Astrocyte of the hippocampus (primary cell): ENCODE measurements at regions not wholly inside any gene's neighbourhood (a gene's known extent, or its start where the extent isn't known, plus 50 kb on each side); places are given as distances from the start of the nearest gene placed in this dataset.
A peak's percentile ranks its signal among the peaks of the same experiment; 100 is the strongest.

ENCODE experiments used
- DNase-seq: peaks from one replicate; pipeline ENCODE4 v3.0.0; 2011; ENCODE audit warnings: low read depth, low spot score

- DNase-seq: no peak
Measured at GRCh38 chr10:36117890-36118289, 475.8 kb upstream of the FZD8 start.

GRCh38 chr10:36117231-36117630 lies 475.1 kb upstream of the FZD8 start:
- DNase-seq: no peak

GRCh38 chr10:36116731-36117130 lies 474.6 kb upstream of the FZD8 start:
- DNase-seq: peak; percentile 9

- DNase-seq: no peak
Measured at GRCh38 chr10:36116040-36116439, 473.9 kb upstream of the FZD8 start.

GRCh38 chr10:36115364-36115763 lies 473.3 kb upstream of the FZD8 start:
- no peak for DNase-seq

GRCh38 chr10:36114913-36115312 lies 472.8 kb upstream of the FZD8 start:
- DNase-seq: peak; percentile 85

GRCh38 chr10:36114141-36114540 lies 472.0 kb upstream of the FZD8 start:
- DNase-seq: no peak

GRCh38 chr10:36111676-36112075 lies 469.6 kb upstream of the FZD8 start:
- DNase-seq: no peak

- no peak for DNase-seq
Measured at GRCh38 chr10:36110097-36110496, 468.0 kb upstream of the FZD8 start.

GRCh38 chr10:36109399-36110023 lies 467.4 kb upstream of the FZD8 start:
- DNase-seq: no peak

- no peak for DNase-seq
Measured at GRCh38 chr10:36097696-36098095, 455.6 kb upstream of the FZD8 start.

- DNase-seq: peak; percentile 9
Measured at GRCh38 chr10:36096576-36096975, 454.5 kb upstream of the FZD8 start.

- no peak for DNase-seq
Measured at GRCh38 chr10:36094096-36094495, 452.0 kb upstream of the FZD8 start.

GRCh38 chr10:36092116-36092515 lies 450.0 kb upstream of the FZD8 start:
- DNase-seq: no peak

- no peak for DNase-seq
Measured at GRCh38 chr10:36091007-36091406, 448.9 kb upstream of the FZD8 start.

GRCh38 chr10:36089790-36090440 lies 447.8 kb upstream of the FZD8 start:
- DNase-seq: no peak

- peak; percentile 38 for DNase-seq
Measured at GRCh38 chr10:36087006-36088005, 445.2 kb upstream of the FZD8 start.

GRCh38 chr10:36075196-36075595 lies 433.1 kb upstream of the FZD8 start:
- DNase-seq: no peak

- no peak for DNase-seq
Measured at GRCh38 chr10:36073796-36074345, 431.8 kb upstream of the FZD8 start.

- DNase-seq: no peak
Measured at GRCh38 chr10:36068542-36068941, 426.4 kb upstream of the FZD8 start.

- DNase-seq: no peak
Measured at GRCh38 chr10:36067748-36068147, 425.7 kb upstream of the FZD8 start.

GRCh38 chr10:36066850-36067249 lies 424.8 kb upstream of the FZD8 start:
- no peak for DNase-seq
